GM21619 (cell line): ENCODE measurements at regions not wholly inside any gene's neighbourhood (a gene's known extent, or its start where the extent isn't known, plus 50 kb on each side); places are given as distances from the start of the nearest gene placed in this dataset.
"Not testable (repeated sequence)": the region's sequence is repeated elsewhere in the genome, so short reads cannot be mapped to it uniquely, and the experiment has no call there.

Experiments used
- ATAC-seq: cut with Tn5 transposase; IDR thresholded peaks from one replicate; pipeline ENCODE4 v1.9.1; 2021; ENCODE audit not compliant: unreplicated experiment

GRCh38 chrX:109184506-109185139 lies 297.3 kb downstream of the GUCY2F start:
- no peak for ATAC-seq

- ATAC-seq, result no peak
Observed at GRCh38 chrX:109172091-109172602, 309.7 kb downstream of the GUCY2F start.

- no peak for ATAC-seq
Observed at GRCh38 chrX:109155161-109155560, 326.7 kb downstream of the GUCY2F start.

- ATAC-seq, result not testable (repeated sequence)
Observed at GRCh38 chrX:109144173-109144572, 337.7 kb downstream of the GUCY2F start.

- no peak for ATAC-seq
Observed at GRCh38 chrX:109140463-109140862, 341.4 kb downstream of the GUCY2F start.

- ATAC-seq, result no peak
Observed at GRCh38 chrX:109134777-109135176, 347.1 kb downstream of the GUCY2F start.

GRCh38 chrX:109125304-109125703 lies 356.6 kb downstream of the GUCY2F start:
- ATAC-seq, result no peak

- ATAC-seq, result no peak
Observed at GRCh38 chrX:109089359-109089758, 353.0 kb upstream of the IRS4 start.

- no peak for ATAC-seq
Observed at GRCh38 chrX:109077788-109078187, 341.4 kb upstream of the IRS4 start.

- not testable (repeated sequence) for ATAC-seq
Observed at GRCh38 chrX:109054181-109054581, 317.8 kb upstream of the IRS4 start.

GRCh38 chrX:109049903-109050302 lies 313.5 kb upstream of the IRS4 start:
- ATAC-seq, result no peak

GRCh38 chrX:109049416-109049815 lies 313.1 kb upstream of the IRS4 start:
- no peak for ATAC-seq

GRCh38 chrX:109040057-109040456 lies 303.7 kb upstream of the IRS4 start:
- ATAC-seq, result no peak

- ATAC-seq, result peak; percentile 94
Observed at GRCh38 chrX:109036624-109037023, 300.3 kb upstream of the IRS4 start.

- ATAC-seq, result no peak
Observed at GRCh38 chrX:108993909-108994308, 257.5 kb upstream of the IRS4 start.

- ATAC-seq, result not testable (repeated sequence)
Observed at GRCh38 chrX:108972899-108973298, 236.5 kb upstream of the IRS4 start.

- no peak for ATAC-seq
Observed at GRCh38 chrX:108947205-108947604, 210.8 kb upstream of the IRS4 start.

- no peak for ATAC-seq
Observed at GRCh38 chrX:108946531-108946930, 210.2 kb upstream of the IRS4 start.

- ATAC-seq, result peak; percentile 56
Observed at GRCh38 chrX:108945883-108946523, 209.6 kb upstream of the IRS4 start.

- no peak for ATAC-seq
Observed at GRCh38 chrX:108914791-108915190, 178.4 kb upstream of the IRS4 start.

- ATAC-seq, result not testable (repeated sequence)
Observed at GRCh38 chrX:108903831-108904230, 167.5 kb upstream of the IRS4 start.

- ATAC-seq, result no peak
Observed at GRCh38 chrX:108900333-108900732, 164.0 kb upstream of the IRS4 start.

GRCh38 chrX:108896349-108896748 lies 160.0 kb upstream of the IRS4 start:
- ATAC-seq, result not testable (repeated sequence)
